ENCODE measurements at regions not wholly inside any gene's neighbourhood (a gene's known extent, or its start where the extent isn't known, plus 50 kb on each side); places are given as distances from the start of the nearest gene placed in this dataset.

DNA sequence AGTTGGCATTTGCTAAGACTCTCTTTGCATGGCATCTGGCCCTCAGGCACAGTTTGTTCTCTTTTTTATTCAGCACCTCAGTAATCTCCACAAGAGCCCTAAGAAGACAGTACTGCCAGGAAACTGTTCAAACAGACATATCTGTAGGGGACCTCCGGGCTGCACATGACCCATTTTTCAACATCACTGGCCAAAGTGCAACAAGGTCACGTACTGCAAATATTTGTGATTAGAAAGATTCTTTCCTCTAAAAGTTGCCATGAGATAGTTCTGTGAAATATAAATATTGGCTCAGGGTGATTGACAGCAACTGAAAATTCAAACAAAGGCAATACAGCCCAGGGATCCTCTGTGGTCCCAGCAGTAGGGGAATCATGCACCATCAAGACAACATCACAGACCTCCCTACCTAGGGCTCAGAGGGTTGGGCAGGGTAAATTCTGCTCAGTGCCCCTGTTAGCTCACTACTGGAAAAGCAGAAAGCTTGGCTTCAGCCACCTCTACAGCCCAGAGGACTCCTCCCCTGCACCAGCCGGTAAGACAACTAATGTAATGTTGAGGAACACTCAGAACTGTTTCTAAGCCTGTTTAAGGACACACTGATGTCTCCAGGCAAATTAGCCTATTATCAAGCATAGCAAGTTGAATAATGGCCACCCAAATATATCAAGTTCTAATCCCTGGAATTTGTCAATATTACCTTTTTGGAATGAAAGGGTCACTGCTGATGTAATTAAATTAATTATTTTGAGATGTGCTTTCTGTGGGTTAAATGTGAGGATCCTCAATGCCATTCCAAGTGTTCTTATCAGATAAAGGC is 117.4 kb upstream of the LPP start:
- no peak for DNase-seq (ENCODE audit: low read depth)

DNA sequence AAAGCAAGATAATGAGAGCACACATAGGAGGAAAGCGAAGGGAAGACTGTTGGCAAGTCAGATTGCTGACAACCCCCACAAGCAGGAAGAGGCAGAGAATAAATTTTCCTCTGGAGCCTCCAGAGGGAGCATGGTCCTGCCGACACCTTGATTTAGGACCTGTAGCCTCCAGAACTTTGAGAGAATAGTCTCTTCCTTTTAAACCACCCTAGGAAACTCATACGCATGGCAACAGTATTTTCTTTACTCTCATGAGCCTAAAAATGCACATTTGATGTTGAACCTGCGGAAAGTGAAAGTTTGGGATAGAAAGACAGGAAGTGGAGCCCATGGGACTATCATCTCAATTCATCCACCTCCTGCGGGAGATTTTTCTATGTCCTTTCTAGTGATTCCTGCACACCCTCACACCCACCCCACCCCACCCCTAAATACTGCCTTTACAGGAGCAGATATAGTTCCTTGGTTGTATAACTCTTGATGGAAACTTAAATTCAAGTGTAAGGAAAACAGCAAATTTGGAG is 116.7 kb upstream of the LPP start:
- peak; percentile 64 for DNase-seq (ENCODE audit: low read depth)

DNA sequence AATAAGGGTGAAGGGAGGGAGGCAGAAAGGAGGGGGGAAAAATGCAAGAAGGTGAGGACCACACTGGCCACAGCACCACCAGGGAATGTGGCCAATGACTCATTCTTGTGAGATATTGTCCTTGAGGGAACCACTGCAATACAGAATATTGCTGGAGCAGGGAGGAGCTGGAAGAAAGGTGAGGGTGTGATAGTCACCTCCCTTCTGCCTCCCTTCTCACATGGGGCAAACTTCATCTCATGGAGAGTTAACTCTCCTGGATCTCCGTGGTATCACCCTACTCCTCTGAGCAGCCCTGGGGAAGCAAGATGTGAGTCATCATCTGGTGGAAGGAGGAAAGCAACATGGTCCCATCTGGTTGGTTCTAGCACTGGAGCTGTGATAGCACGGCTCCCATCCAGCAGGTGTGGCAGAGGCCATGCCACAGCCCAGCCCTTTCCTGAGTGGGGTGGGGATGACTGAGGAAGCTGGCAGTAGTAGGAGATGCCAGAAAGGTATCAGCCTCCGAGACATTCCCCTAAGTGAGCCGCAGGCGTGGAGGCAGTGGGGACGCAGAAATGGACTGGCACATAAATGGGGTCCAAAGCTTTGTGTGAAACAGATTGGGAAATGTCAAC is 115.9 kb upstream of the LPP start:
- peak; percentile 47 for DNase-seq (ENCODE audit: low read depth)

DNA sequence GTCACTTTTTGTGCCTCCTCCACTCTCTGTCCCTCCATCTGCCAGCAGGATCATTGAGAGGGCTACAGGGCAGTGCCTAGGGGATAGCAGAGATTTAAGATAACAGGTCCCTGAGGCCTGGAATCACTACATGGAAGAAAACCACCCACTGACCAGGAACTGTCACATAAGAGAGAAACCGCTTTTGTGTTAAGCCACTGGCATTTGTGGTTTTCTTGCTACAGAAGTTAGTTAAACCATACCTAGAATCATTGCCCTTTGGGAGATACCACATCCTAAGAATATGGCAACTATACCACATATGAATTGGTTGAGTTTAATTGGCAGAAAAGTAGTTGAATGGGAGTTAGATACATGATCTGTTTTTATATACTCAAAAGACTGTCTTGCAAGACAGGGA is 112.8 kb upstream of the LPP start:
- DNase-seq (ENCODE audit: low read depth): no peak

DNA sequence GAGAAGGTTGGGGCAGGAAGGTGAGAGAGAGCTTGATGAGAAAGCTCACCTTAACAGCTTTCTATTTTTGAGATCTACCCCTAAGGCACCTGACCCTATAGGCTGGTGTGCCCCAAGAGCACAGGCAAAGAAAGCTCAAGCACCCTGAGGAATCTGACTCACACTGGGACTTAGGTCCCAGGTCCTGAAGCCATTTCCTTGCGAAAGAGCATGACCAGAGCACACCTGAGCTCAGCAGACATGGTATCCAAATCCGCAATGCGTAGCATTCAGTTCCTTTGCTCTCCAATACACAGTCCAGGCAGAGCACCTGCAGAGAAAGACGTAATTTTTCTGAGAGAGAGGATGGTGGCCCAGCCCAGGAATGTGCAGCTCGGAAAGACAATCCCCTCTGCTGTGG is 112.1 kb upstream of the LPP start:
- no peak for DNase-seq (ENCODE audit: low read depth)

DNA sequence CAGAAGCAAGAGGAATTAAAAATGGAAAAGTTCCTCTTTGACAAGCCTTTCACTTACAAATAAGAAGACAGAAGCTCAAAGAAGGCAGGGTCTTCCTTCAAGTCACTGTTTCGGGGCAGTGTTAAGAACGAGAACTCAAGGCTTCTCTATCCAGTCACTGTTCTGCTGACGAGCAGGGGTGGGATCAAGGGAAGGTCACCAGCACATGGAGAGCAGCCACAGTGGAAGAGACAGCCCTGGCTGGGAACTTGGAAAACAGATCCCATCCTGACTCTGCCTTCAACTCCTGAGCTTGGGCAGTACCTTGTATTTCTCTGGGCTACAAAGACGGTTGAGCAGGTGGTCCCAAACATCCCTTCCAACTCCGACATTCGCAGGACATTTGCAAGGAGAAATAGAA is 111.5 kb upstream of the LPP start:
- no peak for DNase-seq (ENCODE audit: low read depth)

DNA sequence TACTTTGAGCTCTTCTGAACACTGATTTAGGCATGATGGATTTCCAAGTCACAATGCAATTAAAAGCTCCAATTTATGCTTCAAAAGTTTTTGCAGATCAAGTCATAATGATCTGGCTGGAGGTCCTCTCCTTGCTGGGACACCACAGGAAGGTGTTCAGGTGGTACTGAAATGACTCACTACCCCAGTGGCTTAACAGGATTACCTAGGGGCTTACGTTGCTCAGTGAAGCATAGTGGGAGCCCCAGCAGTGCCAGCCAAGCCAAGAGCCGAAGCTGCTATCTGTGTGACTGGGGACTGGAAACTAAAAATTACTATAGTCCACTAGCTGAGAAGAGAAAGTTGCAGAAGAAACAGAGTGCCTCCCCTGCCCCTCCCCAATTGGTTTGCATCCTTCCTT is 110.1 kb upstream of the LPP start:
- DNase-seq (ENCODE audit: low read depth): no peak

DNA sequence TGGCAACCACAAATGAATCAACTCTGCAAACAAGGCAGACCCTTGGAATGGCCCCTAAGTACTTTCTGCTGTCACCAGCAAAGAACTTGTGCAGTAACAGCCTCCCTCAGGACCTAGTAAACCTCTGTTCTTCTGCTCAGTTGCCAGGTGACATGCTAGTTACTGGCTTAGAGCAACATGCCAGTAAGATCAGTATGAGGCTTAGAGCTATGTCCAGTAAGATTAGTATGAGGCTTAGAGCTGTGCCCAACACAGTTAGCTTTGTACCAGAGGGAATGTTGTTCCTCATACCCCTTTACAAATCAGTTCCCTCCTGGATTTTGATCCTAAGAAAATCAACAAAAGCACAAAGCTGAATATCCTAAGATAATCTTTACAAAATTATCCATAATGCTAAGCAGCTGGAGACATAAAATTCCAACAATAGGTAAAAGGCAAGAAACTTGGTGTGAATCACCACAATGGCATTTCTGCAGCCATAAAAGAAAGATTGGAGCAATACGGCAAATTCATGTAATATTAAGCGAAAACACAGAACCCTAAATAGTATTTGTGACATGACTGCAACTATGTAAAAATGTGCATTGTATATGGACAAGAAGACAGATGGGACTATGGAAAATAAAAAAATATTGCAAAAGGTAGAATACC is 107.3 kb upstream of the LPP start:
- DNase-seq (ENCODE audit: low read depth): peak; percentile 44

DNA sequence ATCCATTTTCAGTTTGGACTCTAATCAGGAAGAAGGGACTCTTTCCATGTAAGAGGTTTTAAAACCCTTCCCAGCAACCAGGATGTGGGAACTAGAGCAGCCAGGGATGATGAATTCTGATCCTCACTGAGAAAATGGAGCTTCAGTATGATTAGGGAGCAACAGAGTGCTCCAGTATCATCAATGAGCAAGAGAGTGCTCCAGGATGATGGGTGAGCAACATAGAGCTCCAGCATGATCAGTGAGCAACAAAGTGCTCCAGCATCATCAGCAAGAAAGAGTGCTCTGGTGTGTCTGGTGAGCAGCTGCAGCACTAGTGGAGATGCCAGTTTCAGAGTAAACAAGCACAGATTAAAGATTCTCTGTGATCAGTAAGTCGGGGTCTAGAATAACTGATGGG is 106.4 kb upstream of the LPP start:
- no peak for DNase-seq (ENCODE audit: low read depth)

DNA sequence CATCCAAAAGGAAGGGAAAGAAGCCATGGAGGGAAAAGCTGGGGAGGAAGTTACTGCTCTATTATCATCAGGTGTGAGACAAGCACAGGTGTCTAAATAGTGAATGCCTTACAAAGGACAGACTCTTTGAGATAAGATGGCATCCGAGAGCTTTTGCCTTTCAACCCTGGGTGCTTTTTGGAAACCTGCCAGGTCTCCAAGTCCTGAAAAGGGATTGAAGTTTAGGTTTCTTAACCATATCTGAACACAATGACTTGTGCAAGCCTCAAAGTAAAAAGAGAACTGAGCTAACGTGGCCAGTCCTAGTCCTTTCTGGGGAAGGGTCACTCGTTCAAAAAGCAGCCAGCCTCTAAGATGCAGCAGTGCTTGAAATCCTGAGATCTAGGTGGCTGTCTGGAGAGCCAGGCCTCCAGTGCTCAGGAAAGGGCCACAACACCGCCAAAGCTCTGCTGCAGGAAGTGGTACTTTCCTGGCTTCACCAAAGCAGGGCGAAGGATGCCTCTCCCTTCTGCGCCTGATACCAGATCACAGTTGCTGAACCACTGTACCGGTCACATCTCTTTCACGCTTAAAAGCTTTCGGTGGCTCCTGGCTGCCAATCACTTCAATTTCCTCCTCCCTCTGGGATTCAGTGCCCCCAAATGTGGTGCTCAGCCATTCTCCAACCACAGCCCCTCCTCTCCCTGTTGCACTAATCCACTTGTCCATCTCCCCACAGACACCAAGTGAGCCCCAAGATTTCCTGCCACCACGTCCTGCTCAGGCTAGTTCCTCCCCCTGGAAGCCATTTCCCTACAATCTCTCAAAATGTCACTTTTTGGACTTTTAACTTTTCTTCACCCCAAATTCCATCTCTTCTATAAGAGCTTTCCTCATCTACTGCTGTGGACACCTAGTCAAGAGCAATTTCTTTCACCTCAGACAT is 104.1 kb upstream of the LPP start:
- DNase-seq (ENCODE audit: low read depth): no peak

DNA sequence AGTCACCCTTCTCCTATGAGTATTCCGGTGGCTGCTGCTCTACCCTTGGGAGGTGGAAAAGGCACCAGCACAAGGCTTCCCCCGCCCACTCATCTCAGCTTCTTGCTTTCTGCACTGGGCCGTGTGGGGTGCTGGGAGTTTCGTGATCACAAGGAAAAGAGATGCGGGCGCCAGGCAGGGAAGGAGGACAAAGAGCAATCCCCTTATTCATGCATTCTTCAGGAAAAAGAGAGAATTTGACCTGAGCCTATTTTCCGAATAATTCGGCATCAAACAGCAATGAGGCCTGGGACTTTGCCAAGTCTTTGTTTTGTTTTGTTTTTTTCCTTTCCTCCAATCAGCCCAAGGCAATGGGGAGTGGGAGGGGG is 102.2 kb upstream of the LPP start:
- no peak for DNase-seq (ENCODE audit: low read depth)

DNA sequence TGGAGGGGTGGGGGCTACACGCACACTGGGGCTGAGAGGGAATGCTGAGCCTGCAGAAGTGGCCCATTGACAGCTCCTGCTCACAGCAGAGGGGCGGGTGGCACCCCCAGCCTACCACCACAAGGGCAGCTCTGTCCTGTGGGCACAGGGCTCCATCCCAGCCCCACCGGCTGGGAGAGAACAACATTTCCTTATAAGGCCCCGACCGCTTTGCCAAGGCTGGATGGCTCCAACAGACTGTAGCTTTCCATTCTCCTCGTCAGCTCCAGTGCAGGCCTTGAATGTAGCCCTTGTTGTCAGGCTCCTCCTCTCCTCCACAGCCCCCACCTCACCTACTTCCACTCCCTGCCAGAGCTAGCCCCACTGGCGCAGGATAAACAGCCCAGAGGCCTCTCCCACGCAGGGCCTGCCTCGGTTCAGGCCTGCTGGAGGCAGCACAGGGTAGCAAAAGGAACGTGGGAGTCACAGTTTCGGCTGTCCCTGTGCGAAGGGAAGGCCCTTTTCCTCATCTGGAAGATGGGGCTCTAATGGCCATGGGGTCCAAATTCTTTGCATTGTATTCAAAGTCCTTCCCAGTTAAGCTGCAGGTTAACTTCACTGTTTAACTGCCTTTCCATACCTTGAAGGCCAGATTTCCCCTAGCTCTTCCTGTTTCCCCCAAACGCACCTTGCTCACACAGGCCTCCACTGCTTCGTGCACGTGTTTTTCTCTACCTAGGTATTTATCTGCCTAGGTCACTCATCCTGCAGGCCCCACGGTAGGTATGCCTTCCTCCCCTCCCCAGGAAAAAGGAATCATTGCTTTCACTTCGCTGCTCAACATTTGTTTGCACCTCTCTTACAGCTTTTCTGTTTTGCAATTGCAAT is 101.6 kb upstream of the LPP start:
- DNase-seq (ENCODE audit: low read depth): no peak

DNA sequence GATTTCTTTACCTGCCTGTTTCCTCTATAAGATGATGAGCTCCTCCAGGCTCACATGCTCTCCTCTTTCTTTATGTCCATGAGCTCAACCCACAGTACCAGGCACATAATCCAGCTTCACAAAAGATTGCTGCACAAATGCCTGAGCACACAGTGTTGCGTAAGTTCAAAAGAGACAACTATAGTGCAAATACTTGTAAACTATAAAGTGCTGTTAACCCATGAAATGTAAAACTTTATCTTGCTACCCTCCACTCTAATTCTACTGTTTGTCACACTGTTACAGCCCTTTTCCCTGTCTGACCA is 101.0 kb upstream of the LPP start:
- DNase-seq (ENCODE audit: low read depth): no peak

DNA sequence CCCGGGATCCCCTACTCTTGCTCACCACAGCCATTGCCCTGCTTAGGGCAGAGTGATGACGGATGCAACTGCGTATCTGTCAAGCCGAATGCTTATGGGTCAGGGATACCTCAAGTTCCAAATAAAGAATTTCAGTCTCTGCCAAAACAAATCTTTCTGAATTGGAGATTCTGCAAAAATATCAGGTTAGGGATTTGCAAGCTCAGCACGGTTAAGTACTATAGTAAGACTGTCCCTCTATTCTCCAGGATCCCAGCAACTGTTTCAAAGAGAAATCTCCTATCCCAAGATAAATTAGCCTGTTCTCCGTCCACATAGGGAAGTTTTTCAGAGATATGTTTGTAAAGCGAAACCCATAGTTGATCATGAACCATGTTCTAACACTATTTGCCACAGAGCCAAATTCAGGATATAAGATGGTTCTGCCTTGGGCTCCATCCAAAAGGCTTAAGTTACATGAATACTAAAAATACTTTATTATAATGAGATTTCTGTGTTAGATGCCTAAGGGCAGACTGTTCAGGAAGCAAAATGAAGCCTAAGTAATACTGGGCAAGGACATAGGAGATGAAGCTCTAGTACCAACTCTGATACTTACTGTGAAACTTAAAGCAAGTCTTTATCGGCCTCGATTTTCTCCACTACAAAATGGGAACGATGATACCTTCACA is 100.1 kb upstream of the LPP start:
- peak; percentile 57 for DNase-seq (ENCODE audit: low read depth)

DNA sequence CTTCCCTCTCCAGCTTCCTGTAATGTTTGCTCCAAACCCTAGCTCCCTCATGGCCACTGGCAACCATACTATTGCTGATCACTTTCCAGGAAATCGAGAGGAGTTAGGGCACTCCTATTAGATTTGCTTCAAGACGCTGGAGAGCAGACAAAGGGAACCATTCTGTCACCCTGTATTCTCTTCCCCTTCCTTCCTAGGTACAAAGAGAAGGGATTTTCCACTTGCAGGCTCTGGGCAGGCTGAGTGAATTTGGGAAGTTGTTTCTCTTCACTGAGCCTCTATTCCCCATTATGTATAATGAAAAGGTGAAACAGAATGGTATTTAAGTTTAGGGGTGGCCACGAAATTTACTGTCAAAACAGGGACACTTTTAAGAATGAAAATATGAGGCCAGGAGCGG is 99.4 kb upstream of the LPP start:
- DNase-seq (ENCODE audit: low read depth): no peak

DNA sequence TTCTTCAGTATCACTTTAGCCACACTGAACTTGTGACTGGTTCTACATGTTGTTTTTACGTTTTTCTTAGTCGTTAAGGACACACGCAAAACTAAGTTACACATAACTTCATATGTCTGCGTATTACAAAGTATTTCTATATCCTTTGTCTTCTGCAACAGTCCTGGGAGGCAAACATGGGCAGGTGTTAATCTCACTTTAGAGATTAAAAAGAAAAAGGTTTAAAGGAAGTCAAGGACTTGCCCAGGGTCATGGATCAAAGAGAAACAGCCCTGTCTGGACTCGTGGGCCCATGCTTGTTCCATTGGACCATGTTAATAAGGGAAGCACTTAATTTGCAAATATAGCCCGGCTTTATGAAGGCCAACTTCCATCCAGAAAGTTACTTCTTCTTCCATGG is 98.6 kb upstream of the LPP start:
- DNase-seq (ENCODE audit: low read depth): no peak

DNA sequence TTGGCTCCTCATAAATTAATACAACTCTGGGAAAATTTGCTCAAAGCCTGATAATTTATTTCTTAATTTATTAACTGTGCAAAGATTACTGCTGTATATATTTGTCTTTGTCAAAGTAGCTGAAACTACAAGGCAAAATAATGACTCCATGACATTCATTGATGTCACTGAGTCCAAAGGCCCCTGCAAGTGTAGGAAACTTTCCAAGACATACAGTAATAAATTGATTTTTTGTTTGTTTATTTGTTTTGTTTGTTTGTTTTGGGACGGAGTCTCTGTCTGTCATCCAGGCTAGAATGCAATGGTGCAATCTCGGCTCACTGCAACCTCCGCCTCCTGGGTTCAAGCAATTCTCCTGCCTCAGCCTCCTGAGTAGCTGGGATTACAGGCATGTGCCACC is 96.8 kb upstream of the LPP start:
- no peak for DNase-seq (ENCODE audit: low read depth)

DNA sequence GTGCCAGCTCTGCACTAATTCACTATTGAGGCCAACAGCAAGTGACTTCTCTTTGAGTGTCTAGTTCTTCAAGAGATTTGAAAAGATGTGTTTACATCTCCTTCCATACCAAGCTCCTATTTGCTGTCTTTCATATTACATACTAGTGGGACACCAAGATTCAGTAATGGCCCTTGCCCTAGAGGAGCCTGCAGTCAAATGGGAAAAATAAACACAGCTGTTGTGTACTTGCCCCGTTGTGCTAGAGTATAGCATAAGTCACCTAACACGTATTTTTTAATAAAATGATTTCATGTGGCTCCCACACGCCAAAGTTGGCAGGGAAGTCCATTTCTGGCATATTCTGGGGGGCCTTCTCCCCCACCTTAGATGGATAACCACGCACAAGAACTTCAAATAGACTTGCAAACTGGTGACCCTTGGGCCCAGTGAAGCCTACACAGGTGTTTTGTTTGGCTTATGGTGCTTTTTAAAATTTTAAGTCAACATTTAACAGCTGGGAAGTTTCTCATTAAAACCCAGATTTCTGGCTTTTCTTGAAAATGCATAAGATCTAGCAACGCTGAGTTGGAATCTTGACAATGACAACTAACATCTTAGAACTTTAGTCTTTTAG is 95.3 kb upstream of the LPP start:
- no peak for DNase-seq (ENCODE audit: low read depth)

DNA sequence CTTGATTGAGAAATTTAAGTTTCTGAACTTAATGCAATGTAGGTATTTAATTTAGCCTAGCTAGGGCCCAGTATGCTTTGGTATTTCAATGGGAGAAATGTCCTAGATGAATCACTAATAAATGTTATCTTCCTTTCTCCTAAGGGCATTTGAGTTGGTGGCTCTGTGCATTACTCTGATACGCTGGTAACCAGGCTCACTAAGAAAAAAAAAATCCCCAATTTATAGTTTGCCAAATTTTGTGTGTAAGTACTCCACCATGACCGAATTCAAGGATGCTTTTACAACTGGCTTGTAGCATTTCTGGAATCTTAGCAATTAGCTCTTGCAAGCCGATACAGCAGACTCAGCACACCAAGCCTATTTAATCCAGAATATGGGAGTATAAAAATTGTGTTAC is 94.6 kb upstream of the LPP start:
- DNase-seq (ENCODE audit: low read depth): peak; percentile 83

DNA sequence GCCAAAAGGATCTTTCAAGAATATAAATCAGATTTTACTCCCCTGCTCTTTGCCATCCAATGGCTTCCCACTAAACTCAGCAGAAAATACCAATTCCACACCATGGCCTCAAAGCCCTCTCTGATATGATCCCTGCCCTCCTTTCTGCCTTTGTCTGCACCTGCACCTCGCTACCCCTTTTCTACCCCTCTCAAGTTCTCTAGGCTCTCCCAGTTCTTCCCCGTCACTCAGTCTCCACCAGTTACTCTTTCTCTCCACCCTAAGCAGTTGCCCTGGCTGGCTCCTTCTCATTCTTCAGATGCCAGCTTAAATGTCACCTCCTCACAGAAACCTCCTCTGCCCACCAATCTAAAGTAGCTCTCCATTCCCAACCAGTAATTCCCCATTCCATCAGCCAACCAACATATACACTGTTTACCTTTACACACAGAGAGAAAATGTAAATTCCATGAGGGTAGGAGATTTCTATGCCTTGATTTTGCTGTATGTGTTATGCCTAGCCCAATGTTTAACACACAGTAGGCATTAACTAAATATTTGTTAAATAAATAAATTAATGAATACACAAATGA is 93.6 kb upstream of the LPP start:
- DNase-seq (ENCODE audit: low read depth): no peak
